ENCODE measurements at regions not wholly inside any gene's neighbourhood (a gene's known extent, or its start where the extent isn't known, plus 50 kb on each side); places are given as distances from the start of the nearest gene placed in this dataset.

GRCh38 chr7:18405726-18406125 lies 89.8 kb upstream of the HDAC9 start (continued):
- TF ChIP-seq ZBTB40 (IDR thresholded peaks at IDR 0.05) (no peak), ZBTB40 (CRISPR knock-in tag; IDR thresholded peaks at IDR 0.05) (no peak)

GRCh38 chr7:18407385-18407784 lies 88.2 kb upstream of the HDAC9 start:
- FAIRE-seq, result no peak
- Histone ChIP-seq H3K27ac (ENCODE audit: extremely low read length, insufficient read depth, low read length) (no peak overlapping the region), H3K4me1 (ENCODE audit: insufficient read depth, low read length) (no peaks in the 10 kb centered on the region), H3K9me3 (ENCODE audit: low read length) (no peaks in the 10 kb centered on the region), H3K4me3 (replicated peaks in 1 of 3; ENCODE audit: insufficient read depth in 1 of 3, low read depth in 2 of 3, low read length in 3 of 3) (no peak overlapping the region), H2AFZ (ENCODE audit: low read length) (no peak overlapping the region), H3K4me2 (ENCODE audit: low read depth, low read length) (no peak overlapping the region), H3K9ac (ENCODE audit: insufficient read depth, low read depth, low read length) (no peak overlapping the region), H3K36me3 (replicated peaks in 1 of 2; ENCODE audit: control insufficient read depth in 1 of 2, insufficient read depth in 2 of 2, low read length in 2 of 2) (no peaks in the 10 kb centered on the region), H3K79me2 (ENCODE audit: insufficient read depth, low read length) (no peaks in the 10 kb centered on the region), H3K27me3 (ENCODE audit: control insufficient read depth in 1 of 2, insufficient read depth in 2 of 2, low read length in 2 of 2) (no peaks in the 10 kb centered on the region), H4K20me1 (ENCODE audit: insufficient read depth, low read length) (no peaks in the 10 kb centered on the region)
- in situ Hi-C loops (cut with HindIII; ENCODE audit: extremely low pct_ligation_motif_present, low pct_unique_long_range_greater_than_20kb), result no loop called here
- DNase-seq (ENCODE audit: low spot score), result no peak
- BruUV-seq (replicated peaks), result no TSS peak
- ChIA-PET POLR2A (no interaction called here), CTCF (ENCODE audit: low intra/inter-chr PET ratio, low total read pairs) (no interaction called here)
- no peak for TF ChIP-seq POLR2AphosphoS5 (IDR thresholded peaks at IDR 0.05; ENCODE audit: low read depth, low read length)
- TF ChIP-seq DRAP1 (CRISPR knock-in tag; IDR thresholded peaks at IDR 0.05), result no peak
- TF ChIP-seq PHF8 (CRISPR knock-in tag; IDR thresholded peaks at IDR 0.05), result no peak
- TF ChIP-seq ZNF451 (CRISPR knock-in tag; IDR thresholded peaks at IDR 0.05), result no peak
- no peak for TF ChIP-seq ZNF280B (CRISPR knock-in tag; IDR thresholded peaks at IDR 0.05; ENCODE audit: borderline replicate concordance)
- 3% methylated on average over 4 of the region's 4 CpGs for WGBS (ENCODE audit: low lambda C conversion rate)
- intact Hi-C loops (cut with micrococcal nuclease; ENCODE audit: unreplicated experiment), result no loop called here
- ATAC-seq, result no peak
